Right cardiac atrium (tissue), 5 donors: ENCODE measurements at regions not wholly inside any gene's neighbourhood (a gene's known extent, or its start where the extent isn't known, plus 50 kb on each side); places are given as distances from the start of the nearest gene placed in this dataset.
A peak's percentile ranks its signal among the peaks of the same experiment; 100 is the strongest.
"Not testable (repeated sequence)": the region's sequence is repeated elsewhere in the genome, so short reads cannot be mapped to it uniquely, and the experiment has no call there.

Experiments
- ATAC-seq, 2 donors: fragments of 200-7000 bp; cut with Tn5 transposase; one replicate each; pipeline versions ENCODE4 v1.8.0 to v1.9.1; 2020; ENCODE audit warnings: moderate library complexity in 2 of 2, mild to moderate bottlenecking in 1 of 2
- DNase-seq, 3 donors: peaks; one replicate each; pipeline ENCODE4 v3.0.0-alpha.2; 2020
- H3K27ac ChIP-seq: one replicate; pipeline ENCODE4 v1.5.1; 2013; ENCODE audit warnings: mild to moderate bottlenecking, low read length, control low read depth, moderate library complexity
- H3K27me3 ChIP-seq: one replicate; pipeline ENCODE4 v1.6.1; 2013; ENCODE audit not compliant: control insufficient read depth, insufficient read depth
- H3K4me1 ChIP-seq: one replicate; pipeline ENCODE4 v1.6.1; 2013; ENCODE audit warnings: low read length; ENCODE audit not compliant: control insufficient read depth, insufficient read depth
- H3K4me3 ChIP-seq: one replicate; pipeline ENCODE4 v1.5.1; 2013; ENCODE audit warnings: low read length, control low read depth
- H3K9me3 ChIP-seq: one replicate; pipeline ENCODE4 v1.6.1; 2013; ENCODE audit warnings: low read length; ENCODE audit not compliant: control insufficient read depth
- WGBS: extraction: QIAGEN DNeasy Blood & Tissue Kit; methylation state at CpG from one replicate; pipeline ENCODE4 v1.1.7; 2013; 5-methylcytosine and 5-hydroxymethylcytosine counted together
- intact Hi-C, 4 donors: fragments of 100-400 bp; cut with DNase I; formaldehyde crosslinking; loops; one replicate each; pipeline versions ENCODE4 v1.11.0 to v1.14.0; 2022 to 2023
- donor health status: healthy with polysubstance abuse.
- donor health status: DM: no; HTN: yes; CAD: no.
- donor health status: DM: no; HTN: no; CAD: no.
- donor health status: DM: no; HTN: yes; CAD: no; lungs with severe emphysema.
- donor health status: DM: yes; HTN: yes; CAD: no.

GRCh38 chr12:114501474-114501807 is 95.5 kb upstream of the TBX5 start:
- 43% methylated on average over 7 of the region's 7 CpGs for WGBS
- peaks cover 3% of the 10 kb centered on the region for H3K4me1 ChIP-seq

GRCh38 chr12:114500775-114501473 is 95.0 kb upstream of the TBX5 start:
- WGBS = 15% methylated on average over 20 of the region's 20 CpGs
- Histone ChIP-seq H3K4me3 (no peak overlapping the region), H3K4me1 (peaks cover 3% of the 10 kb centered on the region), H3K27me3 (no peaks in the 10 kb centered on the region), H3K9me3 (no peaks in the 10 kb centered on the region), H3K27ac (no peak overlapping the region)
- intact Hi-C loops = loop anchor here in 3 of 4 donors (10.0 kb wide), 2 partner anchors 336 to 516 kb away; no protein-coding TSS in a partner anchor
- DNase-seq (no peak), ATAC-seq (no peak)

More at GRCh38 chr12:114501474-114501807, 95.5 kb upstream of the TBX5 start:
- no peaks in the 10 kb centered on the region for H3K9me3 ChIP-seq
- H3K27me3 ChIP-seq = no peaks in the 10 kb centered on the region
- no peak overlapping the region for H3K27ac ChIP-seq
- DNase-seq (no peak), ATAC-seq (no peak)
- intact Hi-C loops = loop anchor here in 3 of 4 donors (10.0 kb wide), 2 partner anchors 337 to 517 kb away; no protein-coding TSS in a partner anchor
- H3K4me3 ChIP-seq = no peak overlapping the region

- no peaks in the 10 kb centered on the region for H3K27me3 ChIP-seq
- WGBS = 58% methylated on average over 2 of the region's 2 CpGs
- no peak overlapping the region for H3K4me3 ChIP-seq
- DNase-seq (no peak), ATAC-seq (no peak)
- intact Hi-C loops = loop anchor here in 3 of 4 donors (10.0 kb wide), 2 partner anchors 335 to 515 kb away; no protein-coding TSS in a partner anchor
- peaks cover 3% of the 10 kb centered on the region for H3K4me1 ChIP-seq
- H3K9me3 ChIP-seq = no peaks in the 10 kb centered on the region
- H3K27ac ChIP-seq = no peak overlapping the region
Observed at GRCh38 chr12:114500131-114500530, 94.2 kb upstream of the TBX5 start.

GRCh38 chr12:114499338-114499737 is 93.4 kb upstream of the TBX5 start:
- WGBS = 56% methylated on average over 5 of the region's 5 CpGs
- H3K27me3 ChIP-seq = no peaks in the 10 kb centered on the region
- peak; percentile 48 to 58 for ATAC-seq
- DNase-seq = no peak
- intact Hi-C loops = no loop called here
- H3K4me1 ChIP-seq = peaks cover 3% of the 10 kb centered on the region
- H3K27ac ChIP-seq = no peak overlapping the region
- H3K9me3 ChIP-seq = no peaks in the 10 kb centered on the region
- no peak overlapping the region for H3K4me3 ChIP-seq

- no peaks in the 10 kb centered on the region for H3K9me3 ChIP-seq
- H3K4me1 ChIP-seq = no peaks in the 10 kb centered on the region
- WGBS = 57% methylated on average over 3 of the region's 3 CpGs
- no peak overlapping the region for H3K27ac ChIP-seq
- ATAC-seq (no peak), DNase-seq (no peak)
- intact Hi-C loops = no loop called here
- no peaks in the 10 kb centered on the region for H3K27me3 ChIP-seq
- H3K4me3 ChIP-seq = no peak overlapping the region
Observed at GRCh38 chr12:114491916-114492315, 86.0 kb upstream of the TBX5 start.

- intact Hi-C loops = loop anchor here in 2 of 4 donors (10.0 kb wide), 2 partner anchors 240 to 320 kb away; no protein-coding TSS in a partner anchor
- ATAC-seq, H3K27ac ChIP-seq, H3K4me3 ChIP-seq, H3K4me1 ChIP-seq, H3K27me3 ChIP-seq, H3K9me3 ChIP-seq: not testable (repeated sequence)
- 94% methylated on average over 45 of the region's 45 CpGs for WGBS
- DNase-seq = peak in 2 of 3 donors; percentile 22 to 59
Observed at GRCh38 chr12:114484822-114485459, 79.0 kb upstream of the TBX5 start.

GRCh38 chr12:114483996-114484395 is 78.1 kb upstream of the TBX5 start:
- ATAC-seq = no peak
- WGBS = 65% methylated on average over 3 of the region's 3 CpGs
- H3K27me3 ChIP-seq = no peaks in the 10 kb centered on the region

GRCh38 chr12:114481200-114481535 is 75.2 kb upstream of the TBX5 start:
- Histone ChIP-seq H3K27ac (no peak overlapping the region), H3K4me3 (peak overlapping the region; percentile 72), H3K4me1 (peaks cover 3% of the 10 kb centered on the region), H3K27me3 (no peaks in the 10 kb centered on the region), H3K9me3 (no peaks in the 10 kb centered on the region)
- WGBS = 14% methylated on average over 6 of the region's 6 CpGs
- DNase-seq (peak in 1 of 3 donors; percentile 28), ATAC-seq (peak; percentile 25 to 41)
- intact Hi-C loops = loop anchor here in 2 of 4 donors (10.0 kb wide), 2 partner anchors 236 to 316 kb away; no protein-coding TSS in a partner anchor

More at GRCh38 chr12:114483996-114484395, 78.1 kb upstream of the TBX5 start:
- intact Hi-C loops = loop anchor here in 2 of 4 donors (10.0 kb wide), 2 partner anchors 239 to 319 kb away; no protein-coding TSS in a partner anchor
- Histone ChIP-seq H3K27ac (no peak overlapping the region), H3K4me3 (no peak overlapping the region), H3K9me3 (no peaks in the 10 kb centered on the region), H3K4me1 (peaks cover 3% of the 10 kb centered on the region)
- no peak for DNase-seq

GRCh38 chr12:114480337-114481199 is 74.6 kb upstream of the TBX5 start:
- ATAC-seq (no peak), DNase-seq (peak in 1 of 3 donors; percentile 47)
- Histone ChIP-seq H3K4me1 (peaks cover 3% of the 10 kb centered on the region), H3K9me3 (no peaks in the 10 kb centered on the region), H3K27ac (no peak overlapping the region), H3K4me3 (peak overlapping the region; percentile 72), H3K27me3 (no peaks in the 10 kb centered on the region)
- 4% methylated on average over 34 of the region's 34 CpGs for WGBS
- intact Hi-C loops = loop anchor here in 2 of 4 donors (10.0 kb wide), 2 partner anchors 236 to 316 kb away; no protein-coding TSS in a partner anchor

GRCh38 chr12:114479831-114480230 is 73.9 kb upstream of the TBX5 start:
- peak; percentile 19 to 60 (median 59) for DNase-seq
- H3K4me3 ChIP-seq = peak overlapping the region; percentile 72
- no peaks in the 10 kb centered on the region for H3K9me3 ChIP-seq
- H3K27me3 ChIP-seq = no peaks in the 10 kb centered on the region
- H3K4me1 ChIP-seq = peaks cover 3% of the 10 kb centered on the region
- no peak for ATAC-seq
- WGBS = 4% methylated on average over 22 of the region's 22 CpGs
- intact Hi-C loops = loop anchor here in 2 of 4 donors (5.0 to 10.0 kb wide), 3 partner anchors 78 to 315 kb away; no protein-coding TSS in a partner anchor
- no peak overlapping the region for H3K27ac ChIP-seq
